ENCODE measurements at regions not wholly inside any gene's neighbourhood (a gene's known extent, or its start where the extent isn't known, plus 50 kb on each side); places are given as distances from the start of the nearest gene placed in this dataset.

GRCh38 chr14:105873870-105874512 is 347.6 kb downstream of the TMEM121 start:
- no peaks in the 10 kb centered on the region for H3K9me3 ChIP-seq (ENCODE audit: low read depth, low read length, poor library complexity, severe bottlenecking)
- no peak overlapping the region for H3K4me3 ChIP-seq (ENCODE audit: low read depth, low read length, poor library complexity, severe bottlenecking)
- no peak for DNase-seq (ENCODE audit: low spot score)
- intact Hi-C loops (cut with micrococcal nuclease; ENCODE audit: unreplicated experiment), result no loop called here
- ChIA-PET POLR2A (ENCODE audit: low non-redundant PET) (no interaction called here), CTCF (no interaction called here)
- no peaks in the 10 kb centered on the region for H3K4me1 ChIP-seq (ENCODE audit: insufficient read depth, low read length, poor library complexity, severe bottlenecking)
- peaks cover 98% of the 10 kb centered on the region for H3K27me3 ChIP-seq (replicated peaks; ENCODE audit: insufficient read depth, low read depth, low read length, poor library complexity)
- TF ChIP-seq EZH2 (IDR thresholded peaks at IDR 0.05; ENCODE audit: borderline replicate concordance, low read depth, low read length, poor library complexity, severe bottlenecking), result no peak
- TF ChIP-seq, protein P1, sequence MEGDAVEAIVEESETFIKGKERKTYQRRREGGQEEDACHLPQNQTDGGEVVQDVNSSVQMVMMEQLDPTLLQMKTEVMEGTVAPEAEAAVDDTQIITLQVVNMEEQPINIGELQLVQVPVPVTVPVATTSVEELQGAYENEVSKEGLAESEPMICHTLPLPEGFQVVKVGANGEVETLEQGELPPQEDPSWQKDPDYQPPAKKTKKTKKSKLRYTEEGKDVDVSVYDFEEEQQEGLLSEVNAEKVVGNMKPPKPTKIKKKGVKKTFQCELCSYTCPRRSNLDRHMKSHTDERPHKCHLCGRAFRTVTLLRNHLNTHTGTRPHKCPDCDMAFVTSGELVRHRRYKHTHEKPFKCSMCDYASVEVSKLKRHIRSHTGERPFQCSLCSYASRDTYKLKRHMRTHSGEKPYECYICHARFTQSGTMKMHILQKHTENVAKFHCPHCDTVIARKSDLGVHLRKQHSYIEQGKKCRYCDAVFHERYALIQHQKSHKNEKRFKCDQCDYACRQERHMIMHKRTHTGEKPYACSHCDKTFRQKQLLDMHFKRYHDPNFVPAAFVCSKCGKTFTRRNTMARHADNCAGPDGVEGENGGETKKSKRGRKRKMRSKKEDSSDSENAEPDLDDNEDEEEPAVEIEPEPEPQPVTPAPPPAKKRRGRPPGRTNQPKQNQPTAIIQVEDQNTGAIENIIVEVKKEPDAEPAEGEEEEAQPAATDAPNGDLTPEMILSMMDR (conservative IDR thresholded peaks at IDR 0.05; ENCODE audit: low read depth, low read length), result no peak
- H3K27ac ChIP-seq (ENCODE audit: low read depth, low read length, poor library complexity, severe bottlenecking), result no peak overlapping the region
- BruUV-seq (replicated peaks), result no TSS peak
- no peaks in the 10 kb centered on the region for H3K36me3 ChIP-seq (ENCODE audit: insufficient read depth, low read length, poor library complexity, severe bottlenecking)

GRCh38 chr14:105876158-105876557 is 349.8 kb downstream of the TMEM121 start:
- Histone ChIP-seq H3K4me1 (ENCODE audit: insufficient read depth, low read length, poor library complexity, severe bottlenecking) (no peaks in the 10 kb centered on the region), H3K27me3 (replicated peaks; ENCODE audit: insufficient read depth, low read depth, low read length, poor library complexity) (peaks cover 90% of the 10 kb centered on the region), H3K36me3 (ENCODE audit: insufficient read depth, low read length, poor library complexity, severe bottlenecking) (no peaks in the 10 kb centered on the region), H3K4me3 (ENCODE audit: low read depth, low read length, poor library complexity, severe bottlenecking) (no peak overlapping the region), H3K9me3 (ENCODE audit: low read depth, low read length, poor library complexity, severe bottlenecking) (no peaks in the 10 kb centered on the region), H3K27ac (ENCODE audit: low read depth, low read length, poor library complexity, severe bottlenecking) (no peak overlapping the region)
- BruUV-seq (replicated peaks), result no TSS peak
- no peak for DNase-seq (ENCODE audit: low spot score)
- ChIA-PET POLR2A (ENCODE audit: low non-redundant PET) (no interaction called here), CTCF (no interaction called here)
- intact Hi-C loops (cut with micrococcal nuclease; ENCODE audit: unreplicated experiment), result no loop called here
- no peak for TF ChIP-seq EZH2 (IDR thresholded peaks at IDR 0.05; ENCODE audit: borderline replicate concordance, low read depth, low read length, poor library complexity, severe bottlenecking)
- TF ChIP-seq, protein P1 (conservative IDR thresholded peaks at IDR 0.05; ENCODE audit: low read depth, low read length), result no peak

DNA sequence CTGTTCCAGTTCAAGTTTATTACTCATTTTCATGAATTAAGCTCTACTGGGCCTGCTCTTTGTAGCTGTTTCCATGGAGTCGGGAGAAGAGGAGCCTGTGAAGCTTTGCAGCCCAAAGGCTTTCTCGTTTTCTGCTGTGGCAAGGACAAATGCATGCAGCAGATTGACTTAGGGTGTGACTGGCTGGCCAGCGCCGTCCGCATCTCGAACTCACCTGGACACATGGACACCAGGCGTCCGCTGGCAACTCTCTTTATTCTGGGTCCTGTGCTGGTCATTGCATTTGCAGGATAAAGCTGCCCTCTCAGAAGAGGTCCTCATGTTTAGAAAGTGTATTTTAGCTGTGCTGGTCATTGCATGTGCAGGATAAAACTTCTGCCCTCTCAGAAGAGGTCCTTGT is 350.4 kb downstream of the TMEM121 start:
- Histone ChIP-seq H3K27ac (ENCODE audit: low read depth, low read length, poor library complexity, severe bottlenecking) (no peak overlapping the region), H3K9me3 (ENCODE audit: low read depth, low read length, poor library complexity, severe bottlenecking) (no peaks in the 10 kb centered on the region), H3K4me1 (ENCODE audit: insufficient read depth, low read length, poor library complexity, severe bottlenecking) (no peaks in the 10 kb centered on the region), H3K27me3 (replicated peaks; ENCODE audit: insufficient read depth, low read depth, low read length, poor library complexity) (peaks cover 87% of the 10 kb centered on the region), H3K4me3 (ENCODE audit: low read depth, low read length, poor library complexity, severe bottlenecking) (no peak overlapping the region), H3K36me3 (ENCODE audit: insufficient read depth, low read length, poor library complexity, severe bottlenecking) (no peaks in the 10 kb centered on the region)
- TF ChIP-seq EZH2 (IDR thresholded peaks at IDR 0.05; ENCODE audit: borderline replicate concordance, low read depth, low read length, poor library complexity, severe bottlenecking), result no peak
- no TSS peak for BruUV-seq (replicated peaks)
- intact Hi-C loops (cut with micrococcal nuclease; ENCODE audit: unreplicated experiment), result no loop called here
- no peak for DNase-seq (ENCODE audit: low spot score)
- ChIA-PET CTCF (no interaction called here), POLR2A (ENCODE audit: low non-redundant PET) (no interaction called here)

DNA sequence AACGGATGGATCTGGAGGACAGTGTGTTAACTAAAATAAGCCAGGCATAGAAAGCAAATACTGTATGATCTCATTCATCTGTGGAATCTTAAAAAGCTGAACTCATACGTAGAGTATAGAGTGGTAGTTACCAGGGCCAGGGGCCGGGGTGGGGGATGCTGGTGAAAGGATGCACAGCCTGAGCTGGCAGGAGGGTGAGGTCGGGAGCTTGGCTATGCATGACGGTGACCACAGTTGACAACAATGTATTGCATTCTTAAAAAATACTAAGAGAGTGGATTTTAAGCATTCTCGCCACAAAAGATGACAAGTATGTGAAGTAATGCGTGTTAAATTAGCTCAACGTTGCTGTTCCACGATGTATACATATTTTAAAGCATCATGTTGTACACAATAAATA is 351.3 kb downstream of the TMEM121 start:
- no peak overlapping the region for H3K27ac ChIP-seq (ENCODE audit: low read depth, low read length, poor library complexity, severe bottlenecking)
- BruUV-seq (replicated peaks), result no TSS peak
- H3K9me3 ChIP-seq (ENCODE audit: low read depth, low read length, poor library complexity, severe bottlenecking), result no peaks in the 10 kb centered on the region
- H3K27me3 ChIP-seq (replicated peaks; ENCODE audit: insufficient read depth, low read depth, low read length, poor library complexity), result peaks cover 78% of the 10 kb centered on the region
- POLR2A ChIA-PET (ENCODE audit: low non-redundant PET), result no interaction called here
- no peaks in the 10 kb centered on the region for H3K36me3 ChIP-seq (ENCODE audit: insufficient read depth, low read length, poor library complexity, severe bottlenecking)
- no peak overlapping the region for H3K4me3 ChIP-seq (ENCODE audit: low read depth, low read length, poor library complexity, severe bottlenecking)
- H3K4me1 ChIP-seq (ENCODE audit: insufficient read depth, low read length, poor library complexity, severe bottlenecking), result no peaks in the 10 kb centered on the region
- CTCF ChIA-PET, result no interaction called here
- TF ChIP-seq EZH2 (IDR thresholded peaks at IDR 0.05; ENCODE audit: borderline replicate concordance, low read depth, low read length, poor library complexity, severe bottlenecking), result no peak
- TF ChIP-seq, protein P1 (conservative IDR thresholded peaks at IDR 0.05; ENCODE audit: low read depth, low read length), result no peak
- no peak for DNase-seq (ENCODE audit: low spot score)
- intact Hi-C loops (cut with micrococcal nuclease; ENCODE audit: unreplicated experiment), result no loop called here
